GM19452 (cell line): ENCODE measurements at regions not wholly inside any gene's neighbourhood (a gene's known extent, or its start where the extent isn't known, plus 50 kb on each side); places are given as distances from the start of the nearest gene placed in this dataset.
"Not testable (repeated sequence)": the region's sequence is repeated elsewhere in the genome, so short reads cannot be mapped to it uniquely, and the experiment has no call there.

Source experiments
- ATAC-seq: cut with Tn5 transposase; IDR thresholded peaks from one replicate; pipeline ENCODE4 v1.9.1; 2021; ENCODE audit not compliant: unreplicated experiment

DNA sequence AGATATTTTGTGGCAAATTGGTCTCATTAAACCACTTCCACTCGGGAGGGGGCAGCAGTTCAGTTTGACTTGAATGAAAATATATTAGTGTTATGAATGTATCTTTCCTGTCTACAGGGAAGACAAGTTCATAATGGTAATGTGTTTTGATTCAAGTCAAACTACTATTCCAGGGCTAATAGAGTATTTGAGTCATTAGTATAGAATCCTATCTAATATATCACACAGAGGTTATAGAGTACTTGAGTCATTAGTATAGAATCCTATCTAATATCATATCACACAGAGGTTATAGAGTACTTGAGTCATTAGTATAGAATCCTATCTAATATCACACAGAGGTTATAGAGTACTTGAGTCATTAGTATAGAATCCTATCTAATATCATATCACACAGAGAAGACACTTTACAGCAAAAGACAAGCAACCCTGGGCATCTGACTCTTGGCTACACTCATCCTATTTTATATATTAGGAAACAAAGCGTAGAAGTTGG, 199.7 kb upstream of the MAGI2 start:
- no peak for ATAC-seq

DNA sequence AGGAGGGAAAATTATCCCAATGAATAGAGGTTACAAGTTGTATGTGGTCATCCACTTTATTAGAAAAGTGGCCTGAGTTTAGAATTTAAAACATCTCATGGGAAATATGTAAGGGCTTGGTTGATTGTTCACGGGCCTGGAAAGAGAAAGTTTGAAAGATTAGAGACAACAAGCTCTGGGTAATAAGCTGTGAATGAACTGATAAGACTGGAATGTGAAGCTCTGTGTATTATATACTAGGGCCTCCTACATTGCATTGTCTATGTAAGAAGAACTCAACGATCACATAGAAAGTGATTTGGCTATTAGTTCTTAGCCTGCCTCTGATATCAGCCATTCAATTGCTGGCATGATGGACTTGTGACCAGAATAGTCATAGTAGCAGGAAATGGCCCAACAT, 199.2 kb upstream of the MAGI2 start:
- ATAC-seq: no peak

DNA sequence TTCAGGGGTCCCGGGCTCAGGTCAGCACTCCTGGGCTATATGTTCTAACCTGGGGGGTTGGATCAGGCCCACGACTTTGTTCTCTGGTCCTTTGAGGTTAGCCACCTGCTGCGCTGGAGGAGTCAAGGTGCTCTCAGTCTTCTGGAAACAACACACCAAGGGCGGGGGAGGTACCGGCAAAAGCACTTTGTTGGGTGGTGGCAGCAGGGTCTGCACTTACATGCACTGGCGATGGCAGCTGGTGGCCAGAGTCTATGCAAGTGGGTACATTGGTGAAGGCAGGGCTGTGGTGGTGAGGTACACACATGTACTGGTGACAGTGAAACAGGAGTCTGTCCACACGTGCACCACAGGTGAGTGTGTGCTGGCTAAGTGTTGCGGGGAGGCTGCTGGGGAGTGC, 194.2 kb upstream of the MAGI2 start:
- no peak for ATAC-seq

DNA sequence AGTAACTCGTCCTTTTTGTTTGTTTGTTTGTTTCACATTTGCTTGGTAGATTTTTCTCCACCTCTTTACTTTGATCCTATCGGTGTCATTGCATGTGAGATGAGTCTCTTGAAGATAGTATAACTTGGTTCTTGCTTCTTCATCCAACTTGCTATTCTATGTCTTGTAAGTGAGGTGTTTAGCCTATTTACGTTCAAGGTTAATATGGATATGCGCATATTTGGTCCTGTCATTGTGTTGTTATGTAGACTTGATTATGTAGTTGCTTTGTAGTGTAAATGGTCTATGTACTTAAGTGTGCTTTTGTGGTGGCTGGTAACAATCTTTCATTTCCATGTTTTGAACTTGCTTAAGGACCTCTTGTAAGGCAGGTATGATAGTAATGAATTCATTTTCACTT, 192.8 kb upstream of the MAGI2 start:
- no peak for ATAC-seq

DNA sequence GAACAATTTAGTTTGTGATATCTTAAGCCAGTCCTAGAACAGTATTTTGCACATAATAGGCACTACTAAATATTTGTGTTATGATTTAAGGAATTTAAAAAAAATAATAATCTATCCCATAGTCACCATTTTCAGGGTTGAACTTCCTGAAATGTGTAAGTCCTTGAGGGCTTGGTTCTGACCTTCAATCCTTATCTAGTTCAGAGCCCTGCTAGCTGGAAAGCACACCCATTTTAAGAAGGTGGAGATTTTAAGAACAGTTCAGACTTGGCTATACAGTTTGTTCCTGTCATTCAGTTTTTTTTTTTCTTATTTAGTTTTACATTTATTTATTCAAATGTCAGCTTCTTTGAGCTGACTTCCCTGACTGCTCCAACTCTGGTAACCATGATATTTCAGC, 183.4 kb upstream of the MAGI2 start:
- no peak for ATAC-seq

DNA sequence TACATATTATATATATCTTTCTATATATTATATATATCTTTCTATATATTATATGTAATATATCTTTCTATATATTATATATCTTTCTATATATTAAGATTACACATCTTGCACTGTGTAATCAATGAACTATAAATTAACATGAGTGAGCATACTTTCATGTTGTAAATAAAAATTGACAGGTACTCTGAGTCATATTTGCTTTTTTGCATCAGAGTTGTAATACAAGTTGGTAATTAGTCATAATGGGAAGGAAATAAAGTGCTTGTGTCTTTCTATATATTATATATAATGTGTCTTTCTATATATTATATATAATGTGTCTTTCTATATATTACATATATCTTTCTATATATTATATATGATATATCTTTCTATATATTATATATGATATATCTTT, 172.5 kb upstream of the MAGI2 start:
- ATAC-seq: not testable (repeated sequence)

DNA sequence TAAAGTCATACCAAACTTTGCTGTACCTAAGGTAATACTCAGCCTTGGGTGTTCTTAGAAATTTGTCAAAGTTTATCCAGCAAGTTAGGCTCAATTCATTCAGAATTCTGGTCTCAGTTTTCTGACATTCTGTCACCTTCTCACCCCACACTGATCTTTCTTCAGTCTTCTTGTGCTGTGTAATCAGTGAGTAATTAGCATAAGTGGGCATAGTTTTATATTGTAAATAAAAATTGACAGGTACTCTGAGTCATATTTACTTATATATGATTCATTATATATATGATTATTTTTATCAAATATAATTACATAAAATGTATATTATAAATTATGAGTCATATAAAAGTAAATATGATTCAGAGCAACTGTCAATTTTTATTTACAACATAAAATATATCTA, 170.9 kb upstream of the MAGI2 start:
- ATAC-seq: no peak

DNA sequence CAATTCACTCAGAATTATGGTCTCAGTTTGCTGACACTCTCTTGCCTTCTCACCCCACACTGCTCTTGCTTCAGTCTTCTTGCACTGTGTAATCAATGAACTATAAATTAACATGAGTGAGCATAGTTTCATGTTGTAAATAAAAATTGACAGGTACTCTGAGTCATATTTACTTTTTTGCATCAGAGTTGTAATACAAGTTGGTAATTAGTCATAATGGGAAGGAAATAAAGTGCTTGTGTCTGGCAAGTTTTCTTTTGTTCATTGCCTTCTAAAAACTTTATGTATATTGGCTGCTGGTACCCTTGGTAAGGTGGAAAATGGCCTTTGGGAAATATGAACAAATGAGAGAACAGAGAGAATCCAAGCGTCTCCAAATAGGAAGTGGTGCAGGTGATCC, 169.3 kb upstream of the MAGI2 start:
- ATAC-seq: no peak

DNA sequence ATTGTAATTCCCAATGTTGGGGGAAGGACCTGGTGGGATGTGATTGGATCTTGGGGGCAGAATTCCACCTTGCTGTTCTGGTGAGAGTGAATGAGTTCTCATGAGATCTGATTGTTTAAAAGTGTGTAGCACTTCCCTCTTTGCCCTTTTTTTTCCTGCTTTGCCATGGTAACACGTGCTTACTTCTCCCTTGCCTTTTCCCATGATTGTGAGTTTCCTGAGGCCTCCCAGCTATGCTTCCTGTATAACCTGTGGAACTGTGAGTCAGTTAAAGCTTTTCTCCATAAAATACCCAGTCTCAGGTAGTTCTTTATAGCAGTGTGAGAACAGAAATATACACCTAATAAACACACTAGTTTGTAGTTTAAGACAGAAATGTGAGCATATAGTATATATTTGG, 166.8 kb upstream of the MAGI2 start:
- ATAC-seq: no peak

DNA sequence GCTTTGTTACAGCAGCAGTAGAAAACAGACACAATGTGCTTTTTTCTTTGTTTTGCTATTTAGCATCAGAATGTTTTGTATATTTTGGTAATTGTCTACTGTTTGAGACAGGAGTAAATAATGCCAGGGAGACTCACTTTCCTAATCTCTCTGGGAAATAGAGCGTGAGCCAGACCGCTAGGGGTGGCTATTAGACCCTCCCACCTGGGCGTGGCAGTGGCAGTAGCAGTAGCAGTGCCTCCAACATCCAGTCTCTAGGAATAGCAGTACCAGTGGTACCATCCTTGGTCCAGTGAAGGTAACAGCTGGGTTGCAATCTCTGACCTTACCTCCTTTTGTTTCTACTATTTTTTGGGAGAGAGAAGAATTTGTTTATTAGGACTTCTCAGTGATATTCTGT, 165.7 kb upstream of the MAGI2 start:
- ATAC-seq: no peak

DNA sequence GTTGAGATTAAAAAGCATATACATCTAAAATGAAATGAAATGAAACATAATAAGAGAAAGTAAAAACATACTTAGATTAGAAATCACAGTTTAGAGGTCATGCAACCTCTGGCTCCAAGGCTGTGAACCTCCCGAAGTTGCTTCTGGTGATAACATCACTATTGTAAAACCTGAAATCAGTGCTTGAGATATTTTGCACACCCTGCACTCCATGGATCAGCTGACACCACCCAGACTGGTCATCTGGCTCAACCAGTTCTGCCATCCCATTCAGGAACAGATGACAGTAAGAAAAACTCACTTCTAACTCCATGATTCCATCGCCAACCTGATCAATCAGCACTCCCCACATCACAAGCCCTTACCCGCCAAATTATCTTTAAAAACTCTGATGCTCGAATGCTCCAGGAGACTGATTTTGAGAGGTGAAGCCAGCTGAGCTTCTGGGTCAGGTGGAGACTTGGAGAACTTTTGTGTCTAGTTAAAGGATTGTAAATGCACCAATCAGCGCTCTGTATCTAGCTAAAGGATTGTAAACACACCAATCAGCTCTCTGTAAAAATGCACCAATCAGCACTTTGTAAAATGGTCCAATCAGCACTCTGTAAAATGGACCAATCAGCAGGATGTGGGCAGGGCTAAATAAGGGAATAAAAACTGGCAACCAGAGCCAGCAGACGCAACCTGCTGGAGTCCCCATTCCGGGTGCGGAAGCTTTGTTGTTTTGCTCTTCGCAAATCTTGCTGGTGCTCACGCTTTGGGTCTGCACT, 162.6 kb upstream of the MAGI2 start:
- no peak for ATAC-seq

DNA sequence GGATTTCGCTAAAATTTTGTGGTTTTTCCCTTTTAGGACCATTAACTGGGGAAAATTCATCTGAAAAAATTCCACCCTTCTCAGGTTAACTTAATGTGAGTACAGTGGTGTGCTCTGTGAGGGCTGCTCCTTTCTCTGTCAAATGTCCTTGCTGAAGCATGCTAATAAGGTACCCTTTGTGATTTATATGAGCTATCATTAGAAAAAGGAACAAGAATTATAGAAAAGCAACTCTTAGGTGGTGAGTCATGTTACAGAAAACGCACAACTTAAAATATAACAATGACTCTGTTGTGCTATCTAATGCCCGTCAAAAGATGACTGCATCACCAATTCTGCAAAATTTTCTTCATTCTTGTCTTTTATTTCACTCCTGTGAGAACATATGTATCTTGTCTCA, 162.0 kb upstream of the MAGI2 start:
- no peak for ATAC-seq

DNA sequence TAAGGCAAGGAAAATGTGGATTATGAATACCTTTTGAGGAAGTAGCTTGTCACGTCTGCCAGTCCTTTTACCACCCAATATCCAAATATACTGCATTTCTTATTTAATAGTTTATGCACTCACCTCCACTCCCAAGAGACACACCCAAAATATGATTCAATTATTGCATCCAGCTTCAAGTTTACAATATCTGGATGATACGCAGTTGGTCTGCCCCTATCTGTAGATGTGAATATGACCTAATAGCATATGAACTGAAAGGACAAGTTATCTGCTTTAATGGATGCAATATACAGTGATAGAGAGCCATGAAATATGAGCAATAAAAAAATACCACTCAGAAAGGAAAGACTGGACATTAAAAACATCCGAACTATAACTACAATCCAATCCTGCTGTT, 159.4 kb upstream of the MAGI2 start:
- no peak for ATAC-seq

DNA sequence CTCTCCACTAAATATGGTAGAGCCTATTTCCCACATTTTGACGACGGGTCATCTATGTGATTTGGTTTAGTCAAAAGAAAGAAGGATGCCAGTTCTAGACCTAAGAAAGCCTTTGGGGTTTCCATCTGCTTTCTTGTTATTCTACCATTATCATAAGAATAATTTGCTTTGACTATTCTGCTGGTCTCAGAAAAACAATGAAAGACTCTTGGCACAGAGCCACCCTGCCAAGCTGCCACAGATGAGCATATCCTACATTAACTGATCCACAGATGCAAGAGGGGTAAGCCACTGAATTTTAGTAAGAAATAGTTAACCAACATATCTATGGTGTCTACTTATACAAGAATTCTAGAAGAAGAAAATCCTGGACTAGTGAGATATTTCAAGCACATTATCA, 158.6 kb upstream of the MAGI2 start:
- ATAC-seq: no peak

DNA sequence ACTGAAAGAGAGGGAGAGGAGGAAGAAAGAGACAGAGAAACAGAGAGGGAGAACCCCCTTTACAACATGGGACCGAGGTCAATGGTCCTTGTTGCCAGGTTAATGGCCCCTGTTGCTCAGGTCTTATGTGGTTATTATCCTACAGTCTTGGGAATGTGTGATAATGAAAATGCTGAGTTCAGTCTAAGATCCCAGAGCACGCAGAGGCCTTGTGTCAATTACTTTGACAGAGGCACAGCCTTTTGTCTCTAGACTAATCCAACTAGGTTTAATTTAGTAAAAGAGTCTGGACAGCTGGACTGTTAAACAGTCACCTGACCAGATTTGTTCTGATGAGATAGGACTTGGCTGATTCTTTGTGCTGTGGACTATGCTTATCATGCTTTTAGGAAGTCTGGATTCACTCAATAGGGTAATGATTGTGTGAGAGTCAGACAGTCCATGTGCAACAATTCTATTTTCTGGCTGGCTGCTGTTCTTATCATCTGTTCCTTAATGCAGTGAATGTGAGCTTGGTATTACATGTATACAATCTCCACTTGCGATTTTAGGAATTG, 157.4 kb upstream of the MAGI2 start:
- no peak for ATAC-seq

DNA sequence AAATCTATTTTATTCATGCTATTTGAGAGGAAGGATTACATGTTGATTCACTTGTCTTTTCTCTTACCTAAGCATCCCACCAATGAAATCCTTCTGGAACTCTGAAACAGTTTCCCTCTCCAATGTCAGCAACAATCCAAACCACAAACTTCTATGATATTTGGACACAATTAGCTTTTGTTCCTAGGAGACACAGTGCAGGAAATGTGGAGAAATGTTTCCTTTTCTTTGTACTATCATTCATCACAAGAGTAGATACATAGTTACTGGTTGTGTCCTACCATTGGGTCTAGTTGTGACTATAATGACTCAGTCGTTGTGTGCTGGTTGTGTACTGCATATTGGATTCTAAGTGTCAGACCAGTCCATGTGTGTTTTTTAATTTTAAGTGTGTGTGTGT, 156.8 kb upstream of the MAGI2 start:
- ATAC-seq: no peak

DNA sequence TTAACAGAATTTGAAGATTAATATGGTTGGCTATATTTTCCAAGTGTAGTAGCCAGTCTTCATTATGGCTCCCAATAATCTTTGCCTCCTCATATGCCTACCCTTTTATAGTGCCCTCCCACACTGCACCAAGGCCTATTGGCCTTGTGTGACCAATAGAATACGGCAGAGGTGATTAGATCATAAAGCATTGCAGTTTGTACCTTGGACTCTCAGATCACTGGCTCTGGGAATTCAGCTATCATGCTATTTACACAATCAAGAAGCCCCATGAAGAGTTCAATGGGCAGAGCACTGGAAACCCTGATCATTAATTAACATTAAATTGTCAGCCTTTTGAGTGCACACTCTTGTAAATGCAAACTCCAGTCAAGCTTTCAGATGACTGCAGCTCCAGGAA, 154.5 kb upstream of the MAGI2 start:
- no peak for ATAC-seq

DNA sequence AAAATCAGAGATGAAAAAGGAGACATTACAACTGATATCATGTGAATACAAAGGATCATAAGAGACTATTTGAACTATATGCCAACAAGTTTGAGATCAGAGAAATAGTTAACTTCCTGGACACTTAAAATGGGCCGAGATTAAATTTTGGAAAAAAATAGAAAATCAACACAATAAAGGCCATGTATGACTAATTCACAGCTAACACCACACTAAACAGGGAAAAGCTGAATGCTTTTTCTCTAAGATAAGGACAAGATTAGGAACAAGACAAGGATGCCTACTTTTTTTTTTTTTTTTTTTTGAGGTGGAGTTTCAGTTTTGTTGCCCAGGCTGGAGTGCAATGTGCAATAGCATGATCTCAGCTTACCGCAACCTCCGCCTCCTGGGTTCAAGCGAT, 151.4 kb upstream of the MAGI2 start:
- no peak for ATAC-seq

DNA sequence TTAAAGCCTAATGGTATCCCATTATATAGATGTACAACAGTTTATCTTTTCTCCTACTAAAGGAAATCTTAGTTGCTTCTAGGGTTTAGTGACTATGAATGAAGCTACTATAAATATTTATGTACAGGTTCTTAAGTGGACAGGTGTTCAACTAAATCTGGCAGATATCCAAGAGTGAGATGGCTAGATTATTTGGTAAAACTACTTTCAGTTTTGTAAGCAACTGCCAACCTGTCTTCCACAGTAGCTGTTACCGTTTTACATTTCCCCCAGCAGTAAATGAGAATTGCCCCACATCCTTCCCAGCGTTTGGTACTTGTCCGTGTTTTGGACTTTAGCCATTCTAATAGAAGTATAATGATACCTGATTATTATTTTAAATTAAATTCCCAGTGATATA, 144.9 kb upstream of the MAGI2 start:
- no peak for ATAC-seq

DNA sequence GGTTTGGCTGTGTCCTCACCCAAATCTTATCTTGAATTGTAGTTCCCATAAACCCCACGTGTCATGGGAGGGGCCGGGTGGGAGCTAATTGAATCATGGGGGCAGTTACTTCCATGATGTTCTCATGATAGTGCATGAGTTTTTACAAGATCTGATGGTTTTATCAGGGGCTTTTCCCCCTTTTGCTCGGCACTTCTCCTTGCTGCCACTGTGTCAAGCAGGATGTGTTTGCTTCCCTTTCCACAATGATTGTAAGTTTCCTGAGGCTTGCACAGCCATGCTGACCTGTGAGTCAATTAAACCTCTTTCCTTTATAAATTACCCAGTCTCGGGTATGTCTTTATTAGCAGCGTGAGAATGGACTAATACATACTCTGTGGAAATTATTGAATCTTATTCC, 141.2 kb upstream of the MAGI2 start:
- not testable (repeated sequence) for ATAC-seq

DNA sequence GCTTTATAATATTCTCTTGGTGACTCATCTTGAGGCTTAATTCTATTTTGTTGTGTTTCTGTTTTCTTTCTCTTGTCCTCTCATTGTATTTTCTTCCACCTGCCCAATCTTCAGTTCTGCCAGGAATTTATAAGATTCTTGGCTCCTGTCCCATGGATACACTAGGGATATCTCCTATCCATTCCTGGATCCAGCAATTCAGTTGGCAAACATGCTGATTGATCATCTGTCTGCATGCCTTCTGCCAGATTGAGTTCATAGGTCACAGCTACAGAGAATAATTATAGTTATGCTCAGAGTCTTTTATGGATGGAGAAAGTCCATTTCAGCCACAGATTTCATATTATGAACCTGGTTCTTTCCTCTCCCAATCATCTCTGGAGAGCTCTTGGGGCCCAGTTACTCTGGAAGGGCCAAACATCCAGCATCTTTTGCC, 140.4 kb upstream of the MAGI2 start:
- ATAC-seq: no peak

DNA sequence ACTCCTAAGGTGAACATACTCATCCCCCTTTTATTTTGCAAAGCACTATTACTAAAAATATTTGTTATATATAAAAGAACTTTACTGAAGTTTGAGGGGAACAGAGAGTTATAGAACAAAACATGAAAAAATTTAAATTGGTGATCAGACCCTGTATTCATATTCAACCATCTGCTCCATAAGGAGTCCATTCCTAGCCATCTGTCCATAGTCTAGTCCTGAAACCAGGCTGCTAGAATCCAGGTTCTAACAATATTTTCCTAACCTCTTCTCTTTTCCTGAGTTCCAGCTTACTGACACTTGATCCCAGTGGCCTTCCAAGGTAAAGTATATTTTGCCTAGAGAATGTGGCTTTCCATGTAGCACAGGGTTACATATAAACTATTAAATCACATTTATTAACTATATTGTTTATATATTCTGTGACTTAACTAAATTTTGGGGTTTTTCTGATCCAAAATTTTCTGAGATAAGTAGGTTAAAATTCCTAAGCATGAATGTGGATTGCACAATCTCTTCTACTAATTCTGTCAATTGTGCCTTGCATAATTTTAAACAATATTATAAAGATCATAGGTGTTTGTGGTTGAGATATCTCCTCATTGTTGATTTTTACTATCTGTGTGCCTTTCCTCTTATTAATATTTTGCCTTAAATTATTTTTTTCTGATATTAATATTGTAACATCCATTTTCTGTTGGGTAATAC, 137.6 kb upstream of the MAGI2 start:
- no peak for ATAC-seq
